BE2C (cell line): ENCODE measurements at regions not wholly inside any gene's neighbourhood (a gene's known extent, or its start where the extent isn't known, plus 50 kb on each side); places are given as distances from the start of the nearest gene placed in this dataset.
A peak's percentile ranks its signal among the peaks of the same experiment; 100 is the strongest.

Experiments used
- DNase-seq: peaks from one replicate; pipeline ENCODE4 v3.0.0-alpha.2; 2020
- H3K27me3 ChIP-seq: fragments of 250-450 bp; sonication (Bioruptor Pico); 2 replicates; pipeline ENCODE4 v1.5.1; 2020; ENCODE audit warnings: mild to moderate bottlenecking
- H3K36me3 ChIP-seq: fragments of 250-450 bp; sonication (Bioruptor Pico); 2 replicates; pipeline ENCODE4 v1.5.1; 2020; ENCODE audit warnings: mild to moderate bottlenecking
- H3K4me1 ChIP-seq: fragments of 250-450 bp; sonication (Bioruptor Pico); 2 replicates; pipeline ENCODE4 v1.5.1; 2020
- H3K4me3 ChIP-seq: 2 replicates; pipeline ENCODE4 v1.5.1; 2011; ENCODE audit warnings: low read depth, low read length
- H3K9me3 ChIP-seq: fragments of 250-450 bp; sonication (Bioruptor Pico); 2 replicates; pipeline ENCODE4 v1.5.1; 2020
- CTCF ChIP-seq: IDR thresholded peaks from 2 replicates; pipeline ENCODE4 v1.5.1; 2012; ENCODE audit warnings: mild to moderate bottlenecking, low read depth, low read length

- no peak for TF ChIP-seq CTCF
- no peak overlapping the region for H3K4me3 ChIP-seq
- H3K4me1 ChIP-seq: no peaks in the 10 kb centered on the region
- no peaks in the 10 kb centered on the region for H3K36me3 ChIP-seq
- no peaks in the 10 kb centered on the region for H3K9me3 ChIP-seq
- H3K27me3 ChIP-seq: no peaks in the 10 kb centered on the region
- DNase-seq: no peak
These were observed 224.3 kb upstream of the CTSO start for GRCh38 chr4:156177941-156178340.

DNA sequence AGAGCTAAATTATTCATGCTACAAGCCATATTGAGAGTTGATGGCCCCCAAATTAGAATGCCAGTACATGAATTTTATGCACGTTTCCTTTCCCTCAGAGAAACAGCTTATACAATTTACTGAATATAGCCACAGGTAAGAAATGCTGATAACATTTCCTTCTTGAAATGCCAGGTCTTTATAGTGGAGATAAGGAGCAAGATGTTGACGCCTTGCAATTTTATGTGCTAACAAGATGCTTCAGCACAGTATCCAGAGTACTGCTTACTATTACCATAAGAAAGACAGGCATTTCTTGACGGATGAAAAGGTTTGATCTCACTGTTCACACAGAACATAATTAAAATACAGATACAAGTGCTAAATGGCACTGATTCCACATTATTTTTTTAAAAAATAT, 223.2 kb upstream of the CTSO start:
- Histone ChIP-seq H3K4me1 (no peaks in the 10 kb centered on the region), H3K27me3 (no peaks in the 10 kb centered on the region), H3K4me3 (no peak overlapping the region), H3K9me3 (no peaks in the 10 kb centered on the region), H3K36me3 (no peaks in the 10 kb centered on the region)
- TF ChIP-seq CTCF: no peak
- DNase-seq: no peak

GRCh38 chr4:156173937-156174336, 220.3 kb upstream of the CTSO start:
- no peak overlapping the region for H3K4me3 ChIP-seq
- no peaks in the 10 kb centered on the region for H3K36me3 ChIP-seq
- no peaks in the 10 kb centered on the region for H3K4me1 ChIP-seq
- no peak for DNase-seq
- H3K9me3 ChIP-seq: no peaks in the 10 kb centered on the region
- no peaks in the 10 kb centered on the region for H3K27me3 ChIP-seq
- TF ChIP-seq CTCF: no peak

GRCh38 chr4:156173486-156173885, 219.8 kb upstream of the CTSO start:
- no peak for DNase-seq

GRCh38 chr4:156169861-156170260, 216.2 kb upstream of the CTSO start:
- no peaks in the 10 kb centered on the region for H3K36me3 ChIP-seq

More at GRCh38 chr4:156173486-156173885, 219.8 kb upstream of the CTSO start:
- Histone ChIP-seq H3K27me3 (no peaks in the 10 kb centered on the region), H3K4me3 (no peak overlapping the region), H3K36me3 (no peaks in the 10 kb centered on the region), H3K9me3 (no peaks in the 10 kb centered on the region), H3K4me1 (no peaks in the 10 kb centered on the region)
- no peak for TF ChIP-seq CTCF

GRCh38 chr4:156169011-156169410, 215.3 kb upstream of the CTSO start:
- Histone ChIP-seq H3K4me1 (no peaks in the 10 kb centered on the region), H3K27me3 (no peaks in the 10 kb centered on the region), H3K36me3 (no peaks in the 10 kb centered on the region), H3K9me3 (no peaks in the 10 kb centered on the region), H3K4me3 (no peak overlapping the region)
- DNase-seq: no peak
- peak; percentile 48 for TF ChIP-seq CTCF

More at GRCh38 chr4:156169861-156170260, 216.2 kb upstream of the CTSO start:
- H3K4me1 ChIP-seq: no peaks in the 10 kb centered on the region
- DNase-seq: no peak
- H3K27me3 ChIP-seq: no peaks in the 10 kb centered on the region
- no peak overlapping the region for H3K4me3 ChIP-seq
- no peak for TF ChIP-seq CTCF
- H3K9me3 ChIP-seq: no peaks in the 10 kb centered on the region
